ENCODE measurements at regions not wholly inside any gene's neighbourhood (a gene's known extent, or its start where the extent isn't known, plus 50 kb on each side); places are given as distances from the start of the nearest gene placed in this dataset.
"Not testable (repeated sequence)": the region's sequence is repeated elsewhere in the genome, so short reads cannot be mapped to it uniquely, and the experiment has no call there.

GRCh38 chr15:75763635-75764600, 51.3 kb upstream of the CSPG4 start:
- DNase-seq = not testable (repeated sequence)

DNA sequence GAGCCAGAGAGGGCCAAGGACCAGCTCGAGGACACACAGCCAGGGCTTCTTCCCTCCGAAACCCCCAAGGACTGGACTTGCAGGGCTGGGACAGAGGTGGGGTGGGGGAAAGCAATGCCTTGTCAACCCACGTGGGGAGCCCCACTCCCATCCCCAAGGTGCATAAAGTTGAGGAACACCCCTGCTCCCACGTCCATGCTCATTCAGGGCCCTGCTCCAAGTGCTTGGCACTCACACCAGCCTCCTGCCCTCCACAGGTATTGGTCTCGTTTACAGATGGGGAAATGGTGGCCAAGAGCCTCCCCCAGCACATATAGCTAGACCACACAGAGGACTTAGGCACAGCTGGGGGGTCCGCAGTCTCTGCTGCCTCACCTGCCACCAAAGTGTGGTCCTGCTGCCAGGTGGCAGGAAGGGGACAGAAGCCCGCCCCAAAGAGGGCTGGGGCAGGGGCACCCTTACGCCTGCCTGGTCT, 50.5 kb upstream of the CSPG4 start:
- DNase-seq = no peak
